ENCODE measurements at regions not wholly inside any gene's neighbourhood (a gene's known extent, or its start where the extent isn't known, plus 50 kb on each side); places are given as distances from the start of the nearest gene placed in this dataset.

DNA sequence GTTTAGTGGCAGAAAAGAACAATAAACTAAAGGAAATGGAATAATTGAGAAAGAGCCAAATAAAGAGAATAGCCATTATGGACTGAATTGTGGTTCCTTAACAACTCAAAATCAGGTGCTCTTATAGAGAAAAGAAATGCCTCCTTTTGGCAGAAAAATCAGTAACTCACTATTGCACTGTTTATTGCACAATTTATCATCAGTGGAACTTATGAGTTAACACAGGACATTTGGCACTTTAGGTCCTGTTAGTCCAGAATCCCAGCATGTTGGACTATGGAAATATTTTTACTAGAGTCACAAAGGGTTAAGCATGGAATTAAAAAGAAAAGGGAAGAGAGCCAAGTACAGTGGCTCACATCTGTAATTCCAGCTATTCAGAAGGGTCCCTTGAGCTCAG lies 53.8 kb upstream of the JMY start:
- TF ChIP-seq, protein P1, sequence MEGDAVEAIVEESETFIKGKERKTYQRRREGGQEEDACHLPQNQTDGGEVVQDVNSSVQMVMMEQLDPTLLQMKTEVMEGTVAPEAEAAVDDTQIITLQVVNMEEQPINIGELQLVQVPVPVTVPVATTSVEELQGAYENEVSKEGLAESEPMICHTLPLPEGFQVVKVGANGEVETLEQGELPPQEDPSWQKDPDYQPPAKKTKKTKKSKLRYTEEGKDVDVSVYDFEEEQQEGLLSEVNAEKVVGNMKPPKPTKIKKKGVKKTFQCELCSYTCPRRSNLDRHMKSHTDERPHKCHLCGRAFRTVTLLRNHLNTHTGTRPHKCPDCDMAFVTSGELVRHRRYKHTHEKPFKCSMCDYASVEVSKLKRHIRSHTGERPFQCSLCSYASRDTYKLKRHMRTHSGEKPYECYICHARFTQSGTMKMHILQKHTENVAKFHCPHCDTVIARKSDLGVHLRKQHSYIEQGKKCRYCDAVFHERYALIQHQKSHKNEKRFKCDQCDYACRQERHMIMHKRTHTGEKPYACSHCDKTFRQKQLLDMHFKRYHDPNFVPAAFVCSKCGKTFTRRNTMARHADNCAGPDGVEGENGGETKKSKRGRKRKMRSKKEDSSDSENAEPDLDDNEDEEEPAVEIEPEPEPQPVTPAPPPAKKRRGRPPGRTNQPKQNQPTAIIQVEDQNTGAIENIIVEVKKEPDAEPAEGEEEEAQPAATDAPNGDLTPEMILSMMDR (IDR thresholded peaks at IDR 0.05; ENCODE audit: insufficient read depth, low read depth, low read length), result no peak
- H3K4me3 ChIP-seq (ENCODE audit: low read depth, low read length), result no peak overlapping the region
- DNase-seq (ENCODE audit: low read depth), result no peak

DNA sequence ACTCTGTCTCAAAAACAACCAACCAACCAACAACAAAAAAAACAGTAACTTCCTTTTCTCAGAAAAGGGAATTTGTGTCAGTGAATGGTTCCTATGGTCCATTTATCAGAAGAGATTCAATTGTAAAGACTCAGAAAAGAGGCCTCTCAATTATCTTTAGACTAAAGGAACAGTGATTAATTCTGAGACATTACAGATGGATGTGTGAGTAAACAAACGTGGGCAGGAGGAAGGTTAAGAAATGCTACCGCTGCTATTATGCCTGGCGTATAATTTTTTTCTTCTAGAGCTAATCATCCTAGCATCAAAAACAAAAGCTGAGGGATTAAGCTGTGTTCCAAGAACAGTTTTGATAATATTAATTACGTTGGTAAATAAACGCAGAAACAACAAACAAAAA lies 52.9 kb upstream of the JMY start:
- peak; percentile 51 for DNase-seq (ENCODE audit: low read depth)
- TF ChIP-seq, protein P1 (IDR thresholded peaks at IDR 0.05; ENCODE audit: insufficient read depth, low read depth, low read length), result no peak
- no peak overlapping the region for H3K4me3 ChIP-seq (ENCODE audit: low read depth, low read length)

DNA sequence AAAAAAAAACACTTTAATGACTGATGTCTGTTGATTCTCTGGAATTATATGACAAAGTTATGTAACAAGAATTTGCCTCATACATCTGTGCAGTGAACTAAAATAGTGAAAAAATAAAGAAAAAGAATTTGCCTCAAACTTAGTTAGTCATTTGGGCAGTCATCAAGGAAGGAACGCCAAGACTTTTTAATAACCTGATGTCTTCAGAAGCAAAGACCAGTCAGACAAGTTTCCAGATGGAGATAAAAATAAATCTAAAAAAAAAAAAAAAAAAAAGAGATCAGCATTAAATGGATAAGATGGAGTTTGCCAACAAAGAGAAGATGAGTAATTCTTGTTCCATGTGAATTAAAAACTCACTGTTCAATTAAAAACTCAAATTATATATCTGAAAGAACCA lies 52.3 kb upstream of the JMY start:
- TF ChIP-seq, protein P1 (IDR thresholded peaks at IDR 0.05; ENCODE audit: insufficient read depth, low read depth, low read length), result no peak
- H3K4me3 ChIP-seq (ENCODE audit: low read depth, low read length), result no peak overlapping the region
- DNase-seq (ENCODE audit: low read depth), result peak; percentile 19

DNA sequence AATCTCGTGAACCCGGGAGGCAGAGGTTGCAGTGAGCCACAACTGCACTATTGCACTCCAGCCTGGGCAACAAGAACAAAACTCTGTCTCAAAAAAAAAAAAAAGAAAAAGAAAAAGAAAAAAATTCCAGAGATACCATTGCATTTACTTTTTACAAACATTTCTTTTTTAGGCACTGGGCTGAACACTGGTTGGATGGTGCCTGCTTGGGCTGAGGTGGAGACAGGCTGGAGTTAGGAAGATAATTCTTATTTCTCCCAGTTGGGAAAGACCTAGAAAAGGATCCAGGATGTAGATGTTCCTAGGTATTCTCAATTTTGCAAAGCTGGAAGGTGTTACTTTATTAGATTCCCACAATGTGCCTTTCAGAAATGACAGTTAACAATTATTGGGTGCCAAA lies 49.9 kb upstream of the JMY start:
- no peak overlapping the region for H3K4me3 ChIP-seq (ENCODE audit: low read depth, low read length)
- DNase-seq (ENCODE audit: low read depth), result no peak
- TF ChIP-seq, protein P1 (IDR thresholded peaks at IDR 0.05; ENCODE audit: insufficient read depth, low read depth, low read length), result no peak
